ENCODE measurements at regions not wholly inside any gene's neighbourhood (a gene's known extent, or its start where the extent isn't known, plus 50 kb on each side); places are given as distances from the start of the nearest gene placed in this dataset.
A peak's percentile ranks its signal among the peaks of the same experiment; 100 is the strongest.
"Not testable (repeated sequence)": the region's sequence is repeated elsewhere in the genome, so short reads cannot be mapped to it uniquely, and the experiment has no call there.

DNA sequence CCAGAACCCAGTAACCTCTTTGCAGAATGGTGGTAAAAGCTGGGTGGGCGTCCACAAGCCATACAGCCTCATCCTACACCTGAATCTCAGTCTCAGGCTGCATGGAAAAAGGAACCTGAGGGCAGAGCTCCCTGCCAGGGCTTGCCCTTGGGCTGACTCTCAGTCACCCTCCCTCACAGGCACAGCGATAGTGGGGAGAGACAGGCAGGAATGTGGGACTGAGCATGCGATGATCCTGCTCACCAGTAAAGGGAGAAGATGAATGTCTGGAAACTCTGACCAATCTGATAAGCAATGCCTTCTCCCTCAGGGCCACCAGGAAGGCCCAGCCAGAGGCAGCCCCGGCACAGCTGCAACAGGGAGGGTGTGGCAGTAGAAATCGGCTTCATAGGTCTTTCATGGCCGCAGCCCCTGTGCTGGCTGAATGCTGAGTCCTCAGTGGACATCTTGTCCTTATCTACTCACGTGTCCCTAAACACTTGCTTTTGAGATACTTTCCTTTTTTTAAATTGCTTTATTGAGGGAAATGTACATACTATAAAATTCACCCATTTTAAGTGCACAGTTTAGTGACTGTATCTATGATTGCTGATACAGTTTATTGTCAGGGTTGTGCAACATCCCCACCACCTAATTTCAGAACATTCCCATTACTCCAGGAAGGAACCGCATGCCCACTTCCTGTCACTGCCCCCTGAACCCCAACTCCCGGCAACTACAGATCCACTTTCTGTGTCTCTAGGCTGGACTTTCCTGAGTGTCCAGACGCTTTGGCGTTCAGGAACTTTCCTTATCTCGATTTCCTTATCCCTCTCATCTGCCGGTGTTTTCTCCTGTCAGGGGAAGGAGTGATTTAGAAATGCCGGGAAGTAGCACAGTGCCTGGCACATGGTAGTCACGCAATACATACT is 258.1 kb downstream of the PCNX1 start:
- DNase-seq, result no peak

DNA sequence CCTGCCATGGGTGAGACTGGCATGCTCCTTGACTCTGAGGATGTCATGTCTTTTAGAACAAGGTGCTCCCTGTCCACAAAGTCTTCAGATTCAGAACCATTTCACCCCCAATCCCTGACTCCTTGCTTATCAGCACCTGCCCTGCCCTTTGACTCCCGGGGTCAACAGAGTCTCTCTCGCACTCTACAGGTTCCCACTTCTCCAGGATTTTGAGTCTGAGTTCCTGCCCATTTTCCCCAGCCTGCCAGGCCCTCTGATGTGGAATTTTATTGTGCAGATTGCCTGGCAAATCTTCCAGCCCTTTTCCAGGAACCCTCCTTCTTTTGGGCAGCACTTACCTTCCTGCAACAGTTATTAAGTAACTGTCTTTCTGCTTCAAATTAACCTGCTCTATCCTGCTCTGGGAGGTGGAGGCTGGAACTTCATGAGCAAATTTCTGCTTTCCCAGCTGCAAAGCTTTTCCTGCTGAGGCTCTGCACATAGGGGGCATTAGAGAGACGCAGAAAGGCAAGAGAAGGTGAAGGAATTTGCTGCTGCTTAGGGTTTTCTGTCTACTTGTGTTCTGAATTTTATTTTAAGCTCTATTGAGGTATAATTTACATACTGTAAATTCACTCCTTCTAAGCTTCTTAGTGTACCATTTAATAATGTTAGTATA is 259.1 kb downstream of the PCNX1 start:
- no peak for DNase-seq

DNA sequence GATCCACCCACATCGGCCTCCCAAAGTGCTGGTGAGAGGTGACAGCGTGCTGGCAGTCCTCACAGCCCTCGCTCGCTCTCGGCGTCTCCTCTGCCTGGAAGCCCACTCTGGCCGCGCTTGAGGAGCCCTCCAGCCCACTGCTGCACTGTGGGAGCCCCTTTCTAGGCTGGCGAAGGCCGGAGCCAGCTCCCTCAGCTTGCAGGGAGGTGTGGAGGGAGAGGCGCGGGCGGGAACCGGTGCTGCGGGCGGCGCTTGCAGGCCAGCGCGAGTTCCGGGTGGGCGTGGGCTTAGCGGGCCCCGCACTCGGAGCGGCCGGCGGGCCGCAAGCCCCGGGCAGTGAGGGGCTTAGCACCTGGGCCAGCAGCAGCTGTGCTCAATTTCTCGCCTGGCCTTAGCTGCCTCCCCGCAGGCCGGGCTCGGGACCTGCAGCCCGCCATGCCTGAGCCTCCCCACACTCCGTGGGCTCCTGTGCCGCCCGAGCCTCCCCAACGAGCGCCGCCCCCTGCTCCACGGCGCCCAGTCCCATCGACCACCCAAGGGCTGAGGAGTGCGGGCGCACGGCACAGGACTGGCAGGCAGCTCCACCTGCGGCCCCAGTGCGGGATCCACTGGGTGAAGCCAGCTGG is 260.2 kb downstream of the PCNX1 start:
- DNase-seq, result not testable (repeated sequence)

- DNase-seq, result peak; percentile 51
Observed at GRCh38 chr14:71168161-71168560, 260.9 kb downstream of the PCNX1 start.

DNA sequence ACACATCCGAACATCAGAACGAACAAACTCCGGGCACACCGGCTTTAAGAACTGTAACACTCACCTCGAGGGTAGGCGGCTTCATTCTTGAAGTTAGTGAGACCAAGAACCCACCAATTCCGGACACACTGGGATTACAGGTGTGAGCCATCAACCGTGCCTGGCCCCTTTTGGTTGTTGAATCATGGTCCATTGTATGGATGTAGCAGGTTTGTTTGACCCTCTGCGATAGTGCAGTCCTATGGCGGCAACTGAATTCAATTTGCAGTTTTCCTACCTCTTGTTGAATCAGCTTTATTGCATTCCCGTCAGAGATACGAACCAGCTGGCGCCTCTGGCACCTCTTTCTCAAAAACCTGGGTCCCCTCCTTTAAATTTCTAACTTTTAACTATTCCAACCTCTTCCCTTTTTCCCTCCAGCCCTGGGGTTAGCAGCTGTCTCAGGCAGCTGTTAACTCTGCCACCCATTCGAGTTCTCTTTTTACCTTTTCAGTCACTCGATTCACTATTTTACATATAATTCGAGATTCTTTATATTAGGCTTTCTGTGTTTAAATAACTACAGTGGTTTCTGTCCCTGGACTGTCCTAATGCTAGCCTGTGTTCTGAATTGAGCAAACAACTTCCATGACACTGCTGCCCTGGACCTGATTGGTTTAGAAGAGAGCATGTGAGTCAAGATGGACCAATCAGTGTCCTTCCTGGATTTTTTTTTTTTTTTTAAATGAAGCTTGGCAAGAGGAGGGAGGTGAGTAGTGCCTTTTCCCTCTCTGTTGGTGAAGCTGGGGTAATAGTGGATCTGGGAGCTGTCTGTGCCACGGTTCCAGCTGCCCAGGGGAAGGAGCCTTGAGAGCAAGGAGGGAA is 261.5 kb downstream of the PCNX1 start:
- DNase-seq, result no peak

GRCh38 chr14:71169861-71170260 is 262.6 kb downstream of the PCNX1 start:
- no peak for DNase-seq

GRCh38 chr14:71175491-71175890 is 268.2 kb downstream of the PCNX1 start:
- no peak for DNase-seq

GRCh38 chr14:71179066-71179465 is 271.8 kb downstream of the PCNX1 start:
- no peak for DNase-seq

DNA sequence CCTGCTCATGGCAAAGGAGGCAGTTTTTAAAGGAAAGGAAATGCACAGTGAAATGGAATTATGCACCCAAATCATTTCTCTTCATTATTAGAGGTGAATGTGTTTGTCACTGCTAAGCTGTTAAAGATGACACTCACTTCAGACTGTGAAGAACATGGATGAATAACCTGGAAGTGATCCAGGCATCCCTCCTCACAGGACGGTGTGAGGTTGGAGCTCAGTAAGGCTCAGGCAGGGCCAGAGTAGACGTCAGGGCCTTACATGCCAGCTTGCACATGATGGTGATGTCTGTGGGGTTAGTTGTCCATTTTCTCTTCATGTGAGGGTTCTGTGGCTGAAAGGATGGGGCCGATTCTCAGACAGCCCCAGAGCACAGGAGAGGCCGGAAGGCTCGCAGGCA is 273.1 kb downstream of the PCNX1 start:
- DNase-seq, result no peak

- DNase-seq, result no peak
Observed at GRCh38 chr14:71181215-71182003, 274.1 kb downstream of the PCNX1 start.

GRCh38 chr14:71183876-71184689 is 276.8 kb downstream of the PCNX1 start:
- DNase-seq, result no peak

DNA sequence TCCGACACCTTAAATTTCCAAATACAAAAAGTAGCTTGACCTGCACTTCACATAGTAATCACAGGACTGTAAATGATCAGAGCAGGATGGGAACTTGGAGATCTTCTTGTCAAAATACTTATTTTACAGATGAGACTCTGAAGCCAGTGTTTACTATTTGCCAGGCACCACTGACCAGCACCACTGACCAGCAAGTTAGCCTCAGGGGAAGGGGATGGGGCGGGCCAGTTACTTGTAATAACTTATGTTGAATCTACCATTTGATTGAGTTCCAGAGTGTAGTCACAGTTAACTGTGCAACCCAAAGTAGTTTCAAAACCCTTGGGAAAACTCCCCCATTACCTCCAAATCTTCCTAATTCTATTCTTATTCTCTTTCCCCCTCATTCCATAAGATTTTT is 278.4 kb downstream of the PCNX1 start:
- DNase-seq, result no peak

DNA sequence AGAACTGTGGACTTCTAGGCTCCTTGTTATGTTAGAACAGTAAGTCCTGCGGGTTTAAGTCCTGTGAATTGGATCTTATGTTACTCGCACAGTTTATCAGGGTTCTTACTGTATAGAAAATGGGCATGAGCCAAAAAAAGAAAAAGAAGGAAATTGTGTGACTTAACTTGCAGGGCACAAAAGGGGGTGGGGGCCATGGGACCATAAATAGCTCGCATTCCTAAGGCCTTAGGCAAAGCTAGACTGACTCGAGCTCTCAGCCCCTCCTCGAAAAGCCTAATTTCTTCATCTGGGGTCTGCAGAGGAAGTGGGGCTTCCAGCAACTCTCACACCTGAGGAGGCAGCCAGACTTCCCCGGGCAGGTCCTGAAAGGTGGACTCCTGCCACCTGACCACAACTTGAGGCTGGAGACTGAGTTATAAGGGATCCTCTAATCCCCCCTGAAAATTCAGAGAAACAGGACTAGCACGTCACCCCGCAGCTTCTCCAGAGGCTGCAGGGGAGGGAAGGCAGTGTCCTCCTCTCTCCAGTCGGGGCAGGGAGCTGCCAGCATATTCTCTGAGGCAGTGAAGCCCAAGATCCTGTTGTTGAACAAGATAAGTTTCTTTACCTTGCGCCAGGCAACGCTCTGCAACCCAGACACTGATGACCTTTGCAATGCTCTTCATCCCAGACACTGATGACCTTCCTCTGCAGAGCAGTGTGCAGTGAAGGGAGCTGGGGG is 280.5 kb downstream of the PCNX1 start:
- DNase-seq, result no peak

DNA sequence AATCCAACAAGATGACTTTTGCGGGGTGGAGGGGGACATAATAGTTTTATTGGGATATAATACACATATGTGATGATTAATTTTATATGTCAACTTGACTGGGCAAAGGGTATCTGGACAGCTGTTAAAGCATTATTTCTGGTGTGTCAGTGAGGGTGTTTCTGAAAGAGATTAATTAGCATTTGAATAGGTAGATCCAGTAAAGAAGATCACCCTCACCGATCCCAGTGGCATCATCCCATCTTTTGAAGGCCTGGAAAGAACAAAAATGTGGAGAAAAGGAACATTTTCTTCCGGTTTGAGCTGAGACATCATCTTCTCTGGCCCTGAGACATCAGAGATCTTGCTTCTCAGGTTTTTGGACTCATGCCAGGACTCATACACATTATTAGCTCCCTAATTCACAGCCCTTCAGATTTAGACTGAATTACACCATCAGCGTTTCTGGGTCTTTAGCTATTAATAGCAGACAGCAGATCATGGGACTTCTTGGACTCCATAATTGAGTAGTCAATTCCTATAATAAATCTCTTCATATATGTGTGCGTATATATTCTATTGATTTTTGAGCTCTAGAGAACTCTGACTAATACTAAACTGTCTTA is 283.6 kb downstream of the PCNX1 start:
- no peak for DNase-seq

GRCh38 chr14:71193663-71194062 is 286.4 kb downstream of the PCNX1 start:
- no peak for DNase-seq

DNA sequence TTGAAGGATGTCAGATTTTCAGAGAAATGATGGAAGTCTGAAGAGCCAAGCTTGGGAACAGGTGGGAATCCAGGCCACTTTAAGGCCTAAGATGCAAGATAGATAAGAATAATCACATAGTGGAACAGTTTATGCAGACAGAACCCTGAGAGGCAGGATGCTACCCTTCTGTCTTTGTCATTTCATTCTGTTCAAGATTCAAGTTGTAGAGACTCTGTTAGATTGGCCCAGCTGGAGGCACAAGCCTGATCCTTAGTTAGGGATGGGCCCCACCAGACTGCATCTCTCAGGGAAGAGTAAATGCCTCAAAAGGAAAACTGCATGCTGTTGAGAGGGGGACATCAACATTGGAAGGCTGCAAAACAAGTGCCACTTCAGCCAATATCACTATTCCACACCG is 287.0 kb downstream of the PCNX1 start:
- DNase-seq, result no peak

DNA sequence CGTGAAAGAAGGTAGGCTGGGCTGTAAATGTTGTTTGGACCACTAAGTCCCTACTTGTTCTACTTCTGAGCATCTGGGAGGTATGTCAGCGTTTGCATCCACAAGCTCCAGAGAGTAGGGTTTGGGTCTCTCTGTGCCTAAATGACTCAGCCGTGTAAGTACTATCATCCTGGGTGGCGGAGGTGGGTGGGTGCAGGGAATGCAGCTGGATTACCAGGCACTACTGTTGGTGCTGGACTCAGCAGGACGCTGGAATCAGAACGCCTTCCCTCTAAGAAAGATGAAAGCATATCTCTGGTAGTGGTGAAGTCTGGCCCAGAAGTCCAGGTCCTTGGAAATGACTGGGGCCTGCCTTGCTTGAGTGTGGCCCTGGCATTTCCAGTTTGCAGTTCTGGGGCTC is 289.7 kb downstream of the PCNX1 start:
- no peak for DNase-seq

GRCh38 chr14:71198687-71199086 is 291.4 kb downstream of the PCNX1 start:
- DNase-seq, result no peak

DNA sequence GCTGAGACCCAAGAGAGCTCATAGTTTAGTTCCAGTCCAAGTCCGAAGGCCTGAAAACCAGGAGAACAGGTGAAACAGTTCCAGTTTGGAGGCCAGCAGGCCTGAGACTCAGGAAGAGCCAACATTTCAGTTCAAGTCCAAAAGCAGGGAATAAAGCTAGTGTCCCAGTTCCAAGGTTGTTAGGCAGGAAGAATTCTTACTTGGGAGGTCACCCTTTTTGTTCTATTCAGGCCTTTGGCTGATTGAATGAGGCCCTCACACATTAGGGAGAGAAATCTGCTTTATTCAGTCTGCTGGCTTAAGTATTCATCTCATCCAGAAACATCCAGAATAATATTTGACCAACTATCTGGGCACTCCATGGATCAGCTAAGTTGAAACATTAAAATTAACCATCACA is 294.6 kb downstream of the PCNX1 start:
- no peak for DNase-seq

GRCh38 chr14:71202881-71203280 is 295.6 kb downstream of the PCNX1 start:
- DNase-seq, result no peak
